ENCODE measurements at regions not wholly inside any gene's neighbourhood (a gene's known extent, or its start where the extent isn't known, plus 50 kb on each side); places are given as distances from the start of the nearest gene placed in this dataset.

GRCh38 chr5:155068616-155069100 lies 55.1 kb downstream of the KIF4B start:
- no peak for DNase-seq

- DNase-seq, result no peak
Measured at GRCh38 chr5:155069961-155070360, 56.4 kb downstream of the KIF4B start.

GRCh38 chr5:155070781-155071180 lies 57.2 kb downstream of the KIF4B start:
- no peak for DNase-seq

- DNase-seq, result no peak
Measured at GRCh38 chr5:155076379-155076778, 62.8 kb downstream of the KIF4B start.

GRCh38 chr5:155079698-155080097 lies 66.1 kb downstream of the KIF4B start:
- DNase-seq, result no peak

- peak; percentile 28 for DNase-seq
Measured at GRCh38 chr5:155080721-155081120, 67.2 kb downstream of the KIF4B start.

GRCh38 chr5:155081618-155082017 lies 68.1 kb downstream of the KIF4B start:
- DNase-seq, result no peak

- DNase-seq, result peak; percentile 85
Measured at GRCh38 chr5:155082401-155082800, 68.8 kb downstream of the KIF4B start.

GRCh38 chr5:155085282-155085989 lies 71.9 kb downstream of the KIF4B start:
- DNase-seq, result peak; percentile 32

- peak; percentile 34 for DNase-seq
Measured at GRCh38 chr5:155087036-155087435, 73.5 kb downstream of the KIF4B start.

GRCh38 chr5:155088811-155089210 lies 75.3 kb downstream of the KIF4B start:
- no peak for DNase-seq

- no peak for DNase-seq
Measured at GRCh38 chr5:155089643-155090042, 76.1 kb downstream of the KIF4B start.

- peak; percentile 44 for DNase-seq
Measured at GRCh38 chr5:155091063-155091648, 77.6 kb downstream of the KIF4B start.

GRCh38 chr5:155091768-155092717 lies 78.5 kb downstream of the KIF4B start:
- DNase-seq, result no peak

GRCh38 chr5:155094455-155094854 lies 80.9 kb downstream of the KIF4B start:
- DNase-seq, result no peak

GRCh38 chr5:155097995-155098394 lies 84.4 kb downstream of the KIF4B start:
- DNase-seq, result no peak

- no peak for DNase-seq
Measured at GRCh38 chr5:155098433-155098832, 84.9 kb downstream of the KIF4B start.

GRCh38 chr5:155101697-155102096 lies 88.1 kb downstream of the KIF4B start:
- DNase-seq, result no peak

- peak; percentile 27 for DNase-seq
Measured at GRCh38 chr5:155103146-155103545, 89.6 kb downstream of the KIF4B start.

GRCh38 chr5:155104441-155104840 lies 90.9 kb downstream of the KIF4B start:
- DNase-seq, result no peak

GRCh38 chr5:155106221-155106620 lies 92.7 kb downstream of the KIF4B start:
- DNase-seq, result no peak

GRCh38 chr5:155113888-155114287 lies 100.3 kb downstream of the KIF4B start:
- DNase-seq, result no peak

GRCh38 chr5:155114655-155115054 lies 101.1 kb downstream of the KIF4B start:
- no peak for DNase-seq

Measured in fibroblast of skin of right quadriceps (primary cell).